Stimulated activated CD8-positive, alpha-beta memory T cell treated with anti-CD3 and anti-CD28 coated beads, Interleukin-4, amount 100 ng/mL, for 48 hours (primary cell): ENCODE measurements at regions not wholly inside any gene's neighbourhood (a gene's known extent, or its start where the extent isn't known, plus 50 kb on each side); places are given as distances from the start of the nearest gene placed in this dataset.
"Not testable (repeated sequence)": the region's sequence is repeated elsewhere in the genome, so short reads cannot be mapped to it uniquely, and the experiment has no call there.

Experiments used
- DNase-seq: peaks from one replicate; pipeline ENCODE4 v3.0.0-alpha.2; 2020

DNA sequence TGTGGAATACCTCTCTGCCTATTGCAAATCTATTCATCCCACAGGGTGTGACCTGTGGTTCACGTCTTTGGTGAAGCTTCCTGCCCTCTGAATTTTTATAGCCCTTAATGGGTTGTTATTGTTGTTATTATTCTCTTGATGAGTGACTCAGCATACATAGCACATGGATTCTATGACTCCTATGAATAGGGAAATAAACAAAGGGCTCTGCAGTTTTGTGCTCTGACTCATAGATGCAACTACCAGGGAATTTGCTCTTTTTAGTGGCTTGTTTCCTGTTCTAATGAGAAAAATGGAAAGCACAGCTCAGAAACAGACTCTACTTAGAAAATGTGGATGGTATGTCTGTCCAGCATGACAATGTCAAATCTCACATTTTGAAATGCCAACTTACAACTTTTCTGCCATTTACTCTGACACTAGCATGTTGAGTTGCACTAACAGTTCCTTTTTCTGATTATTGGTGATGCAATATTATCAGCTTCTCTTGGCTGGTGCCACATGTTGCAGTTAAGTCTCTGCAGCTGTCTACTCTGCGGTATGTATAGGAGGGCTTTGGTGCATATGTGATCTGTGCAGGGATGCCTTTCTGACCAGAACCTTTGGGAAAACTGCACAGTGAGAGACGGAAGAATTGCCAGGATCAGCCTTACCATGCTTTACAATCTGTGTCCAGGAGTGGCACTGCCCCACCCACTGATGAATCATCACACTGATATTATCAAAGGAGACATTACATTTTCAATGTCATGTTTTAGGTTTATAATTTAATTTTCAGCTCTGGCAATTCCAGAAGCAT lies 996.4 kb upstream of the WWC1 start:
- DNase-seq = no peak

DNA sequence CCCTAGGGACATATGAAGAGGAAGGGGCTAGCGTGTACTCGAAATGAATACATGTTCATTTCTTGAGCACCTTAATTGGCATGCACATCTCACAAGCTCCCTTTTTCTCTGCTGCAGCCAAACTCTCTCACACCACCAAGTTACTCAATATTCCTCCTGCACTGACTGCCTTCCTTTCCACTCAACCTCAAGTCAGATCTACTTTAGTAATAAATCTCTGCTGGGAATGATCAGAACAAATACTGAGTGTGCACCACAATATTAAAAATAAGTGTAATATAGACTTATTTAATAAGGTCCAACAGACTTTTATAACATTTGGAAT lies 995.8 kb upstream of the WWC1 start:
- DNase-seq = no peak

DNA sequence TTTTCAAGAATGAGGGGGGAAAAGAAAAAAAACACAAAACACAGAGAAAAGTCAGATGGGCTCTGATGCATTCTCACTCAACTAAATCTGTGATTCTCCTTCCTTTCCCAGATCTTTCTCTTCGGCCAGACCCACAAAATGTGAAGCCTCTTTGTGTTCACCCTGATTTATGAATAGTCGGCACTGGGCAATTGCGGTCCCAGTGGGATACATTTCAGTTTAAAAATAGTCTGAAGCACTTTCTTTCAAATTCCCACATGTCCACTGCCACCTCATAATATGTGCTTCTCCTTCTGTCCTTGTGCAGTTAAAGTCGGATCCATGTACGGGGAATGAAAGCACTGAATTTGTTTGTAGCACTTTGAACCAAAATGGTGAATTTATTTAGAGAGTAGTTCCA lies 995.4 kb upstream of the WWC1 start:
- DNase-seq = no peak

DNA sequence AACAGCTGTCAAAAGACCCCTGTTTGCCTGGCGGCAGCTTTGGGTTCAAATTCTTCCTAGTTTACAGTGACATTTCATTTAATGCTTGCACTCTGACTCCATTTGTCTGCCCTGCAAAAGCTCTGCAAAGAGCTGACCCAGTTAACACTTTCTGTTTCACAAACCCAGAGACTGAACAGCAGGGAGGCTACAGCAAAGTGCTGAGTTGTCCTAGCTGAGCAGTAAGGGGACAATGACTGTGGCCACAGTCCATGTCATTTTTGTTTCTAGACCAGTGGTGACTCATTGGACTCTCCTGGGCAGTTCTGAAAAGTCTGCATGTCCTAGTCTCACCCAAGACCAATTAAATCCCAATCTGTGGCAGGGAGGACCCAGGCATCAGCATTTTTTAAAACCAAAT lies 994.8 kb upstream of the WWC1 start:
- DNase-seq = no peak

DNA sequence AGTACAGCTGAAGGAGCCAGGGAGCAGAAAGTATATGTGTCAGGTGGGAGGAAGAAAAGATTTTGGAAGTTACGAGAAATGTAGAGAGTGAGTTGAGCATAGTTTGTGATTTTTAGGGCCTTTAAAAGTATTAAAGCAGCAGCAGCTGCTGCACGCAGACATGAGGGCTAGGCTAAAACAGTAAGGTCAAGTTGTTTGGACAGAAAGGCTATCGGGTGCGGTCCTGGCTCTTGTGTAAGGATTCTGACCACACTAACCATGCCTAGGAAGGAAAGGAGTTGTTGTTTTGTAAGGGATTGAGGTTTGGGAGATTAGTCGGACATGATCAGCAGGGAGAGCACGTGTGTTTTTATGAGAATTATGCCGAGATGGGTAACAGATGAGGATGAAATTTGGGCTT lies 991.6 kb upstream of the WWC1 start:
- DNase-seq = not testable (repeated sequence)

DNA sequence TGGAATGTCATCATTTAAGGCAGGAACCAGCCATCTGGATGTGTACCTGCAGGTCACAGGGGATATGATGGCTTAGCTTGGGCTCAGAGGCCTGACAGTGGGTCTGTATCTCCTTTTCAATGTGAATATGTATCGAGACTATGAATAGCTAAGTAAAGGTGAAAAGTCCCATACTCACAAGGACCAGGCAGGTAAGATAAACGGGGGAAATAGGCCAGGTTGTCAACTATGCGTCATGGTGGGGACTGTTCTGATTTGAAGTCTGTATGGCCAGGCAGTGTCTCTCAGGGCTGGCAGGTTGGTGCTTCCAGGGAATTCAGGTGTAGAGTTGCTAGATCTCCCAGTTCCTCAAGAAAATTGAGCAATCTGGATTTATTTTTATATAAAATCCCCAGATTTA lies 987.9 kb upstream of the WWC1 start:
- DNase-seq = no peak

DNA sequence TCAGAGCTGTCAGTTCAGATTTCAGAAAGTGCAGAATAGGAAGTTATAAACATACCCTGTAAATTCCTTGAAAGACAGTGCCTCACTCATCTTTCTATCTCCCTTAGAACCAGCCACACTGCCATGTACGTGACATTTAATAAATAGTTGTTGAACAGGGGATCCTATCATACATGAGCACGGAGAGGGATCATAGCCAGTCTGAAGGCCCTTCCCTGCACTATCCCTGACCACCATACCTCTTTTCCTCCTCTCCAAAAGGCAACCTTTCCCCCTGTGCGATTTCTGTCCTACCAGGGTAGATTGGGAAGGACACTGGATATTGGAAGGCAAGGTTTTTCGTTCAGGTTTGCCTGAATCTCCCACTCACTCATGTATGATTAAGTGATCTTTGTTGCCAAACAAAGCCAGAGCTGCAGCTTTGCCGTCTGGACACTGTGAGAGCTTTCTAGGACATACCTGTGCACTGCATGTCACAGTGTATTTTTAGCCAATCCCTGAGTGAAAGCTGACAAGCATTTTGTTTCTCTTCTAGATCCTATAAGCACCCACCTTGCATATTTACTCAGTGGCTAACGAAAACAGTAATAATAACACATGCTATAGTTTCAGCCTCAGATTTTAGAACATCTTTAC lies 986.5 kb upstream of the WWC1 start:
- no peak for DNase-seq

DNA sequence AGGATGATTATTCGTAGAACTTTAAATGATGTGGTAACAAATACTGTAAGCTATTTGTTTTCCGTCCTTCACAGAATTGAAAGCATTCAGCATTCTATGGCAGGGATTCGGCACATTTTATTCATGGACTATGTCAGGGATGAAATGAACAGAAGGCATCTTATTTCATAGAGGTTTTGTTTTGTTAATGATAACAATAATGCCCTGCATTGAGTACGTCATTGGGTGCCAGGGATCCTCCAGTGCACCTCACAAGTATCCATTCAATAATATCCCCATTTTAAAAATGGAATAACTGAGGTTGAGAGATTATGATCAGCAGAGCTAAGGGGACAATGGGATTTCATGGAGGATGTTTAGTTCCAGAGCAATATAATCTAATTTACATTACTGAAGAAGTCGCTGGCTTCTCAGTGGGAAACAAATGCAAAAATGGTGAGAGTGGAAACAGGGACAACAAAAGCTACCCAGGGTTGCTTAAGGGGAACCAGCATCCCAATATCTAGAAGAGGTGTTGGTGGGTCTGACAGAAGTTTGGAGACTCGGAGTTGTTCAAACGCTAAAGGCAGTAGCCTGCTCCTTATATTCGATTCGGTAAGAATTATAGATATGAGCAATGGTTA lies 985.7 kb upstream of the WWC1 start:
- DNase-seq = no peak

DNA sequence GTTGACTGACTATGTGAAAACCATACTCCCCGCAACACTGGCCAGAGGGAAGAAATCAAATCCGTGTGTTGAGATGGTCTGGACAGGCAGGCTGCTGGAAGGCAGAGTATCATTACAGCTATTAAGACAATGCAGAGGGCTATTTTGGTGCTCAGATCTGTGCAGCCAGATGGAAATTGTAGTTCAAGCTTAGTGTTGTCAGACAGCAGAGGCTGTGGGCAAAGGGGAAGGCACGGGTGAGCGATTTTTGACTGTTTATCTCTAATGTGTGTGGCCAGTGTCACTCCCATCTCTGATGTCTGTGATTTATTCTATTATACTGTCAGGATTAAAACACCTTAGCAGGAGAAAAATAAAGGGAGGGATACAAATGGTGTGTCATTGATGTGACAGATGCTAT lies 984.4 kb upstream of the WWC1 start:
- no peak for DNase-seq

DNA sequence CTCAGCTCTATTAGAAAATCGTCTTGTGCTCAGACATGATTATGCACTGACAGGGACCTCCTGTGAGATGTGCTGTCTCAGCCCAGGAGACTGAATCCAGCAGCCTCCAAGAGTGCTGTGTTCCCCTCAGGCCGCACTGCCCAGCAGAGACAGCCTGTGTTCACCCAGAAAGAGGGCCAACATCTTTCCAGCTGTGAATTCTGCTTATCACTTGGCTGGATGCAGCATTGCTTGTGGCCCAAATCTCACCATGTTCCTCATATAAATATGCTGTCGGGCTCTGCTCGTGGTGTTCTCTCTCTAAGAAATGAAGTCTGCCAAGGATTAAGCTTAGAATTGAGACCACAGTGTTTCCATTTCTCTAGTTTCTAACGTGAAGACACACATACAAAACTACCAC lies 983.0 kb upstream of the WWC1 start:
- DNase-seq = no peak

DNA sequence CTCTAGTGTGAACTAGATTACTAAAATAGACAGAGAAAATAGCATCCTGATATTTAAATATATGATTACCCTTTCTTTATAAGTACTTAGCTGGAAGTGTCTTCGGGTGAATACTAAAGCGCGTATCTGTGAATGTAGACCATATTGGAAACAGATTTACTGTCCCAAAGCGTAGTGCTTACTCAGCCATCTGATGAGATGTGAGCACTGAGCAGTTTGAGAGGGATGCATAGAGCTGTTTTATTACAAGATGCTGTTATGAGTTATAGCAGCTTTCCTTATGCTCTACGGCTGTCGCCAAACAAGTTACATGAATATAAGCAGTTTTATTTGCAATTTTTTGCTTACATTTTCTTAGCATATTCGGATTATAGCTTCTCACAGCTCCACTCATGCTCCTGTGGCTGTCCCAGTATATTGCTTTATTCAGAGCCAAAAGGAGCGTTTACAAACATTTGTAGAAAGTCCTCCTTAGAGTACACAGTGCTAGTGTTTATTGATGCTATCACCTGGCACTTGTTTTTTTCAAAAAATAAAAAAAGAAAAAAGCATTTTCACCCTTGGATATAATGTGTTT lies 981.4 kb upstream of the WWC1 start:
- DNase-seq = no peak

DNA sequence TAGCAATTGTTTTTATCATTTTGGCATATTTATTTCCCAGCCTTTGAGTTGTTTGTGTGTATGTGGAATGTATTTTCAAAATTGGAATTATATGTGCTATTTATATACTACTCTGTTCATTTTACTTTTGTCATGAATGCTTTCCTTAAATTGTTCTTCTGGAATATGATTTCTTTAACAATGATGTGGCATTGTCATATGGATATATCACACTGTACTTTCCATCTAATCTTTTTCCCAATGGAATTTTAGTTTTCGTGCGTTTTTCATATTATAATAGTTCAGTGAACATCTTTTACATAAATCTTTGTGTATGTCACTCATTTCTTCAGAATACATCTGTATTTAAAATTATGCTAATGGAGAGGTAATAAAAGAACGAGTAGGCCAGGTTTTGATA lies 980.1 kb upstream of the WWC1 start:
- DNase-seq = no peak

DNA sequence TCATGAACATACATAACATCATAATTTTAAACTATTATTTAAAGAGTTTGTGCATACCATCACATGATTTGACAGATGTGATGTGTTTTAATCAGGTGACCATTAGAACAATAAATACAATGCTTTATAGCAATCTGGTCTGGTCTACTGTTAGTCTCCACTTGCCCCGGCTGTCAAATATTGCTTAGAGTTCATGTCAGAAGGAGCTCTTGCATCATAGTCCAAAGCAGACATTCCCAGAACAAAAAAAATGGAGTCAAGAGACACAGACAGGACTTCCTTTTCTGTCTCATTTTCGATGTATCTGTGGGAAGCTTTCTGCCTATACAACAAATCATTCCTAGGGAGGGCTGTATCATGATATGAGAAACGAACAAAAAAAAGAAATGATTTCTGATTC lies 979.2 kb upstream of the WWC1 start:
- DNase-seq = no peak

DNA sequence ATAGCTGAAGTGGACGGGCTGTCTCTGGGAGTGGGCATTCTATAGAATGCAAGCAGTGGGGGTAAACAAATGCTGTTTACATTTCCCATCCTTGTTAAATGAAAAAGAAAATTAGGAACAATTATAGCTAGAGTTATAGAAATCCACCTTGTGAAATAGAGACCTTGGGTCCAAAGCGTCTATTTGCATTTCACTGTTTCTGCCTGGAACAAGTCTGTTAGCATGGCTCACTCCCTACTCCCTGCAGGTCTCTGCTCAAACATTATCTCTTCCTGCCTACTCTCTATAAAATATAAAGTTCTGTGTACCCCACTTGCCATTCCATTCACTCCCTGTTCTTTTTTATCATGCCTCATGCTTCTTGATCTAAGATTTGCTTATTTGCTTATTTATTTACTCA lies 975.7 kb upstream of the WWC1 start:
- DNase-seq = no peak

DNA sequence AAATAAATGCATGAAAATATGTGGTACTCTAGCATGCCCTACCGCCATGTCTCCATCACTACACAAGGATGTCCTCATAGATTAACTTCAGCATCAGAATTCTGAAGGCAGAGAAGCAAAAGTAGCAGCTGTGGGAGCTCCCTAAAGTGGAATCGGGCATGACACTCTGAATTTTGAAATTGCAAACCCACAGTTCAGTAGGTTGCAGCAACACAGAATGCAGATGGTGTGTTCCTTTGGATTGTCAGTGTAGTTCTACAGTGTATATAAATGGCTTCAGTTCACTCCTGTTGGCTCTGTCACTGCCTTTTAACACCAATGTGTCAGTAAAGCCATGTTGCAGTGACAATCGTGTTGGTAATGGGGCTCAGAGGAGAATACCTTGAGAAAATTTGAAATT lies 973.6 kb upstream of the WWC1 start:
- DNase-seq = no peak

DNA sequence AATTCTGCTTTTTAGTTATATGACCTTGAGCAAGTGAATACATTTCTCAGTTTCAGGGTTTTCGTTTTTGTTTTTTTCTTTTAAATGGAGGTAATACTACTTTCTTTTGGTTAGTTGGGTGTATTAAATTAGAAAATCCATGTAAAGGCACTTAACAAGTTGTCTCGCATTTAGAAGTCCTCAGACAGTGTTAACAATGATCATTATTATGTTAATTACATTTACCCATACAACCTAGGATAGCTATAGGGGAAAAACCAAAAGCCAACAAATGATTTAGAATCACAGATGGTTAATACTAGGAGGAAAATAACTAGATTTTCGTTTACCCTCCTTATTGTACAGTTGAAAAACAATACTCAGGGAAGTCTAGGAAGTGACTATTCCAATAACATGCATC lies 972.2 kb upstream of the WWC1 start:
- DNase-seq = no peak

DNA sequence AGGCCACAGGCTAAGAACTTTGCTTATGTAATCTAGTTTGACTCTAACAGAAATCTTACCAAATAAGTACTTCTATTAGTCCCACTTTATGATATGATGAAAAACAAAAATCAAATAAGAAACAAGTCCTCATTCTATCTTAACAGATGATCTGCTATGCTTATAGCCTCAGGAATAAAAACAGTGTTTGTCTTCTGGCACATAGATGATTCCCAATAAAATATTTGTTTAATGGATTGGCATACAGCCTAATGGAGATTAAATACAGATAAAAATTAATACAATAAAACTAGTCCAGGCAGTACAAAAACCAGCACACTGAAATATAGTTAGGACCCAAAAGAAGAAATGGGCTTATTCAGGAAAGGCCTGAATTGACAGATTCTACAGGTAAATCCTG lies 971.4 kb upstream of the WWC1 start:
- no peak for DNase-seq

DNA sequence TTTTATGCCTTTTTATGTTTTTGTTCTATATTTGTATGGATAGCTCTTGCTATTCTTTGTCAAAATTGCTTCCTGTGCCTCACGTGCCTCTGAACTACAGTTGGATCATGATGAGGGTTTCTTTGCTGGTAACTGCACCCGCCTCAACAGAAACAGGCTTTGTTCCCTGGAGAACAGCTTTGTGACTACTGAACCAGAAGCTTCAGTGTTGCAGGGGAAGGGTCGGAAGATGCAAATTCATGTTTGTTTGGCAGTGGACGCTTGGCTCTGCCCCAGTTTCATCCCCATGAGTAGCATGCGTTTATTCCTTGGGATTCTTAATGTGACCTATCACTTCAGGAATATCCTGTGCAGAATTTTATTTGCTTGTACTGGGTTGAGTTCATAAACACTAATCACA lies 959.1 kb upstream of the WWC1 start:
- DNase-seq = no peak

DNA sequence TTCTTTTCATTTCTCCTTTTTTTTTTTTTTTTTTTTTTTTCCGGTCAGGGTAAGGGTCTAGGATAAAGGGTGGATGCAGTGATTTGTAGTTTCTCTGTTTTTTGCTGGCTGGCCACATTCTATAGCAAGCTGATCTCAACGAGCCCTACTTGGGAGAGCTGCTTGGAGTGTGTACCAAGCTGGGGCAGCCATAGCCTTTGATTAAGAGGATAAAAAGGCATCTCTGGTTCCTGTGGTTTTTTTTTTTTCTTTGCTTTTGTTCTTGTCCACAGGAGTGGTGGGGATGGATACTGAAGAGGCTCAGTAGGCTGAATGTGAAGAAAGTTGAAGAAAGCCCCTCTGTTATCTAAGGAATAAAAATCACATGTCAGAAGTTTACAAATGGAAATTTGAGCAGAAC lies 955.3 kb upstream of the WWC1 start:
- DNase-seq = no peak

DNA sequence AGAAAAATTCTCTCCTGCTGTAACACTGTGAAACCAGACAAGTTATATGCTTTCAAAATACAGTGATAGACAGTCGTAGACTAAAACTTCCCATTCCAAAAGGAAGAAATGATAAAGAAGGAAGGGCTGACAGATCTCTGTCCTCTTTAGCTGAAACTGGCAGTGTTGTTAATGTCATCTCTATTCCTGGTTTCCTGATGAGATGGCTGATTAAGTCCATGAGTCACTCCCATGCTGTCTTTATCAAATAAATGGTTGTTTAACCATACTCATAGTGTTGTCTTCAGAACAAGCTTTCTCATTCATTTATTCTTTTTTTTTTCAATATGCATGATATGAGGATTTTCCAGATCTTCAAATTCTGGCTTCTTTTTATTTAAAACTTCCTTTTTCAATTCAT lies 952.2 kb upstream of the WWC1 start:
- no peak for DNase-seq

DNA sequence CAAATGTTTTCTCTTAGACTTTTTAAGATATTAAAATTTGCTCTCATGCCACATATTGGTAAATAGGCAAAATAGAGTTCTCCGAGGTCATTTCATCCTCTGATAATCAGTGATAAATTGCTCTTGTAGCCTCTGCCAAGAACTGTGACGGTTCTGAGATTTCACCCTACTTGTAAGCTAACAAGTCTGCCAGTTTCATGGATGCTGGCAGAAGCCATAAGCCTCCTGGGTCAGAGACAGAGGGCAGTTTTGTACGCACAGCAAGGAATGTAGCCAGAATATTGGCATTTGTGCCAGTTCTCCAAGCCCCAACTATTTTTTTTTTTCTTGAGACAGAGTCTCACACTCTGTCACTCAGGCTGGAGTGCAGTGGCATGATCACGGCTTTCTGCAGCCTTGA lies 945.0 kb upstream of the WWC1 start:
- DNase-seq = no peak

DNA sequence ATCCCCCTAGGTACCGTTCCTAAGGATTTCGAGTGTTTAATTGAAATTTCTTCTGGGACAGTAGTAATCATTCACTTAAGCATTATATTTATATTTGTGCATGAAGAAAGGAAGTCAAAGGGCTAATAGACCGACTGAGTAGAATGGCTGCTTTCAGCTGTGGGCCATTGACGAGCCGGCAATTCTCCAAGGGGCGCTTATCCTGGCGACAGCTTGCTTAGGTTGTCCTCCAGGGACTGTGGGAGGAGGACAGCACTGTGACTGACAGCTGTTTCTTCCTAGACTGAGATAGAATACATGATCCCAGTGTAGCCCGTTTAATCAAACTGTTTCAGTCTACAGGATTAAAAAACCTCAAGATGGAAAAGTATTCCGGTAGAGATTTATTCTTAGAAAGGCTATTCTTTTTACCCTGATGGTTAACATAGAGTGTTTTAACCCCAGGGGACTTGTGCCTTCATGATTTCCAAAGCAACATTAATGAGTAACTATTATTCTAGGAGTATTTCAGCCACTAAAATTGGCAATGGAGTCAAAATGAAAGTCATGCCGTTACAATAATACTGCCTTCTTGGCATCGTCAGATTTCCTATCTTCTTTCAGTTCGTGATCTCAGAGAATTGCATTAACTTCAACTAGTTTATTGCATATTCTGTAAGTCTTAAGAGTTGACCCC lies 943.1 kb upstream of the WWC1 start:
- DNase-seq = no peak

DNA sequence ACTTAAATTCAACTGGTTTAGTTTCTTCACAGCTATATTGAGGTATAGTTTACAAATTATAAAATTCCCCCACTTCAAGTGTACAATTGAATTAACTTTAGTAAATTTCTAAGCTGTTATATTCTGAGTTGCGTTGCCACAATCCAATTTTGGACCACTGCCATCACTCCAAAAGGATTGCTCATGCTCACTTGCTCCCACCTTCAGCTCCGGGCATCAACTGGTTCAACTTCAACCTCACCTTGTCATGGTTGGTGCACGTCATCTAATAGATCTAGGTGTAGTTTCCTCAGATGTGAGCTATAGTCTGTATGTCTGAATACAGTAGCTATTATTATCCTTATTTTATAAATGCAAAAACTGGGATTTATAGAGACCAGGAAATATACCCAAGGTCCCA lies 942.5 kb upstream of the WWC1 start:
- DNase-seq = no peak

DNA sequence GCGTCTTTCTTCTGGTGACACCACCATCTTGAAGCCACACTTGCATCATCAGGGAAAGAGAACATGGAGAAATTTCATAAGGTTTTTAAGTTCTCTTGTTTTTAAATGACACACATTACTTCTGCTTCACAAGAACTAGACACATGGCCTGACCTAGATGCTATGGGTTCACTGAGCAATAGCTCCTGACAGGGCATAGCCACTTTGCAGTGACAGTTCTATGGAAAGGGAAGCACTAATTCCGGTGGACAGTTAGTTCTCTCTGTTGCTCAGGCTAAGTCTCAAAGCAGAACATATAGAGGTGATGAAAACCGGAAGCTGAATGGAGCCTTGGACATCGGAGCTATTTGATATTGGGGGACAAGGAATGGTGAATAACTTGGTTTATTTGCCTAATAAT lies 940.1 kb upstream of the WWC1 start:
- no peak for DNase-seq
